ENCODE measurements at regions not wholly inside any gene's neighbourhood (a gene's known extent, or its start where the extent isn't known, plus 50 kb on each side); places are given as distances from the start of the nearest gene placed in this dataset.

DNA sequence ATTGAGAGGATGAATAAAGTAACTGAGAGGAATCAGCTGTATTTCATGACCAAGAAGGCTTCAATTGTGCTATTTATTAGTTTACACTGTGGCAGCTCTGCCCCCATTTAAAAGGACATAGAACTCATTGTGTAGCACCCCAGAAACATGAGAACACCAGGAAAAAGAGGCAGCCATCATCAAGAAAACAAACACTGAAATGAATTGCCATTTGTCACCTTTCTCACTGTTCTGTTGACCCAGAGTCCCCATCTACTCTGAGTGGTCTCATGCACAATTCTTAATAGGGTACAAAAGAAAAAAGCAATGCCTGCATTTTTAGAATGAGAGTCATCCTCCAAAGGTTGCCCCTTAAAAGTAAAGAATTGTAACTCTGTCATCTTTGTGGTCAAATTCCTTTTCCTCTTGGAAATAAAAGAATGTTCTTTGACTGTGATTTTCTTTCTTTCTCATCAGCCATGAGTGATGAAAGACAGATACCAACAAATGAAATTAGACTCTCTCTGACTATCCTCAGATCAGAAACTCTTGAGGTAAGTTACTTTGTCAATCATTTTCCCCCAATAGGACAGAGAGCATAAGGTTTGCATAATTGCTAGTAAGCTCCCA is 1941.9 kb upstream of the PIK3C3 start:
- DNase-seq = no peak

DNA sequence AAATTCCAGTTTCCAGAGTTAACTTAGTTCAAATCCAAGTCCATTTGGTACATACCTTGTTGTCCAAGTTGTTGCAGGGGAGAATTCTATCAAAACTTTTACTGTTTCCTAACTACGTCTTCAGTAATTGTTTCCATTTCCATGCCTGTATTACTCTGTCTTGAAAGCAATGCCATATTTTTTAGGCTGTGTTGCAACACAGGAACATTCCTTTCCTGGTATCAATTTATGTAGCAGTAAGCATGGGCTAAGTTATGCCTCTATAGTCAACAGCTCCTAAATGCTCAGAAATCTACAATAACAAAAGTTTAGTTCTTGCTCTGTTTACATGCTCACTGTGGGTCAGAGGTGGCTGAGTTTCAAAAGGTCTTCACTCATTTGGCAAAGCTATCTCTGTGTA is 1943.8 kb upstream of the PIK3C3 start:
- DNase-seq = no peak

DNA sequence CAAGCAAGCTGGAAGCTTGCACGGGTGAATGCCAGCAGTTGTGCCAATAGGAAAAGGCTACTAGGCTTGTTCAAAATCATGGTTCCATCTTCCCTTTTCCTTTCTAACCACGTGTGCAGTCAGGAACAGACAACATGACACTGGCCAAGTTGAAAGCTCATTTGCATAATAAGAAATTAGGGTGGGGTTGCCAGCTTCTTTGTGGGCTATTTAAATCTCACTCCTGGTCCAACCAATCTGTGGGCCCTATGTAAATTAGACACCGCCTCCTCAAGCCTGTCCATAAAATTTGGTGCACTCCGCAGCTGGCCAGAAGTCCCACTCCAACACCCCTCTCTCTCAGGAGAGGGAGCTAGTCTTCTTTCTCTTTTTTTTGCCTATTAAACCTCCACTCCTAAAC is 1948.4 kb upstream of the PIK3C3 start:
- no peak for DNase-seq

DNA sequence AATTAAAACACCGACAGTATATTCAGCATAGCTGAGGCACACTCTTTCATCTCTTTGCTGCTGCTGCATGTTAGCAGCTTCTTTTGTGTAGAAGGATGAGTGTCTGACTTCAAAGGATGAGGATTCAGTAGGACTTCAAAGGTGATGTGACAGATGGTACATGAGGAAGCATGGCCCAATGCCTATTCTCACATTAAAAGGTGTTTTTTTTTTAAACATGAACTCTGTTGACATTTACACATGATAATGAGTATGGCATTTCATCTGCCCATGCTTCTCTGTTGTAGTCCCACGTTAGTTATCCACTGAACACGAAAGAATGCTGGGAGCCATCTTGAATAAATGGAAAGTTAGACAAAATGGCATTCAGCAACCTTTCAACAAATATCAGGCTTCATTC is 1950.8 kb upstream of the PIK3C3 start:
- no peak for DNase-seq

DNA sequence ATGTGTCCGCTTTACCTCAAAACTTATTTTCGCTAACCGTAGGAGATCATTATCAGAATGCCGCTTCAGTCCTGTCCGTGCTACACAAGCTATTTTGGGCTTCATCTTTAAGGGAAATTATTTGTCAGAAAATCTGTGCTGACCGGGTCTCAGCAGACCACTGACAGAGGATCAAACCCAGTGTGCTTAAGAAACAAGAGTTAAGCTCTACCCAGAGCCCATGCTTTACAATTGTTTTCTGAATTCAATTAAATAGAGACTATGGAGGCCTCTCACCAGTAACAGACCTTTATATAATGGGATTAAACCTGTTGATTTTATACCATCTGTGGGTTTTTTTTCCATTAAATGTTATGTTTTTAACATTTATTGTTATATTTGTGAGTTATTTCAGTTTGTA is 1956.7 kb upstream of the PIK3C3 start:
- DNase-seq = no peak

DNA sequence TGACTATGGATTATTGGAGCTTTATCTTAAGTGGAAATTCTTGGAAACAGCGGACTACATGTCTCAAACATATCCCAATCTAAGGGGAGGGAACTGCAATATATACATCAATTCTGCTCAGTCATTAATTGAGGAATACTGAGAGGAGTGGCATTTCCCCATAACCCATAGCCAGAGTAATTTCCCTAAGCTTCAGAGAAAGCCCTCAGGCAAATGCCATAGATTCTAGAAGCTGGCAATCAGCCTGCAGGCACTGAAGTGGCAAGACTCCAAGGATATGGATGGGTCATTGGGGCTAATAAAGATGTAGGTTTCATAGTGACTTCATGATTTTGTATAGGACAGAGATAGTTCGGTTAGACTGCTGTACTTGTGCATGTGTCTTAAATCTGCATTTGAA is 1960.5 kb upstream of the PIK3C3 start:
- no peak for DNase-seq

DNA sequence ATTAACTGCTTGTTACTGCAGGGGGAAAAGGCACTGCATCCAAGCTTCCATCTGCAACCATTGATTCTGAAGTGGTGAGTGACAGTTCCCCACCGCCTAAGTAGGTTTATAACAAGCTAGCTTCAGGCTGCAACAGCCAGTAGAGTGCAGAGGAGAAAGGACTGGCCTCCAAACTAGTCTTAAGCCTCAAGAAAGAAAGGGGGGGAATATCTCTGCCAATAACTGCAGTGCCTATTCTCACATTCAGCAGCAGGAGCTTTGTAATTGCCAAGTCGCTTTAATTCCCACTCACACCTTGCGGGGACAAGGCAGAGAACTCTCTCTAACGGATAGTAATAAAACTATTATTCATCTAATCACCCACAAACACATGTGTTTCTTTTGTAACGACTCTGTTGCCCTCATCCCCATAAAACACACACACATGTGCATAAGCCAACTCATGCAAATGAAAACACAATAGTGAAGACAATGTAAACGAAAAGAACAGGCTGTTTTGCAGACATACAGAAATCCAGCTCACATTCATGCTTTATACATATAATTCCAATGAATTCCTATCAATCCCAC is 1963.3 kb upstream of the PIK3C3 start:
- no peak for DNase-seq

DNA sequence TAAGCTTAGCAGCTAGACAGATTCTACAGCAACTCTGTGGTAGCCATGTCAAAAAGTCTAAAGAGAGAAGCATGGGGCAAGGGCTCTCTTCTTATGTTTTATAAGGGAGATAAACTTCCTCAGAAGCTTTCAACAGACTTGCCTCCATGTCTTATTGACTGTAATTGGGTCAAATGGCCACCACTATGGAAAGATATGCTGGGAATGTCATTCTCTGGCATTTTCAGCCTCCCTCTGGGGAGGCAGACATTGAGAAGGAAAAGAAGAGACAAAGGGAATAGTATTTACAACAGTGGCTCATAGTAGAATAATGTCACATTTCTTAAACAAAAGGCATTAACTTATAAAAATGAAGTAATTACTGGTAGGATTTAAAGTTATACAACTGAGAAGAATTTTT is 1964.5 kb upstream of the PIK3C3 start:
- no peak for DNase-seq

DNA sequence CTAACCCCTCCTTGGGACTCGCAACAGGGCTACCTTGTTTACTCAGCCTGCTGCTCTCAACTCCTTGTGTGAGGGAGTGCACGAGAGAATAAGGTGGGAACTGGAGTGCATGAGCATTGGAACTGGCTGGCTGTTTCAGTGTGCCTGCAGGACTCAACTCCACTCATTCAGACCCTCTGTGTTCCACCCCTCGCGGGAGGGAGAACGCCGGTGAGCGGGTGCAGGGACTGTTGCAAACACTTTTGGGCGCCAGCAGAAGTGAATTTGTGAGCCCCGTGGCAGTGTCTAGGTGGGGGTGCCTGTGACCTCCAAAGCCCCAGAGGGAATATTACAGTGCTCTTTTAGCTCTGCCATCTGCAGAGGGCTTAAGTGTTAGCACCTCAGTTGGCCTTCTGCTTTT is 1978.3 kb upstream of the PIK3C3 start:
- no peak for DNase-seq

DNA sequence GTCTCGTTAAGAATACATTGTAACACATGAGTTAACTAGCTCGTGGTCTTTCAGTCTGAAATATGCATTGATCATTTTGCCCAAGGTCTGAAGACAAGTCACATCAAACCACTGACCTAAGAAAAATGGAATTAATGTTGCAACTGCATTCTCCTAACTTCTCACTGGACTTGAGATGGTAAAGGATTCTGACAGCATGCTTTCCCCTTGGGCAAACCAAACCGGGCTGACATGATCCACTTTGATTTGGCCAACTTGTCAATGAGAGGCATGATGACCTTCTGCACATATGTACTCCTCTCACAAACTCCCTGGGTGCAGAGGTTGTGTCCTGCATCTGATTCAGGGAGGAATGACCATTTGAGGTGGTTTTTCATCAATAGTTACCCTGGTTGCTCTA is 1982.5 kb upstream of the PIK3C3 start:
- no peak for DNase-seq

DNA sequence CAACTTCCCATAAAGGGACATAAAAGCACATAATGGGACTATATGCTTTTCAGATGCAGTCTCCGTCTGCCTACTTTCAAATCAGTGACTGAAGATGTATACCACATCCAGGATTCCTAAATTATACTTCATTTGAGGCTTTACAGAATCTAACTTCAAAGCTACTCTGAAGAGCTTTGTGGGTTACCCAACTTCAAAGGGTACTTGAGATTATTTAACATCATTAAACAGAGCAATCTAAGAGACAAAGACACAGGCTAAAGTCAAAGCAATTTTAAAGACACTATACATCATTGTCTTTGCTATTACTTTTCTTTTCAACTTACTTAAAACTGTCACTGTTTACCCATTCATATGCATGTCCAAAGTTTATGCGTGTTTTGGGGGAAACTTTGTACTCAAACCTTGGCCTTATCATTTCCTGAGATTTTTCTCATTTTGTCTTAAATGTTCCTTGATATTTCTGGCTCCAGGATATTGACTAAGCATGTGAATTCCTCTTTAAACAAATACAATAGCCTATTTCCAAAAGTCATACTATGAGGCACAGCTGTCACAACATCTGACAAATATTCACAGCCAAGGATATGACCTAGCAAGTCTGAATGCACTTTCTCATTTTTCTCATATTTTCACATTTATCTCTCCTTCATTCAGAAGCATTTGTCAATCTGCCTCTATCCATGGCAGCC is 1985.1 kb upstream of the PIK3C3 start:
- no peak for DNase-seq

DNA sequence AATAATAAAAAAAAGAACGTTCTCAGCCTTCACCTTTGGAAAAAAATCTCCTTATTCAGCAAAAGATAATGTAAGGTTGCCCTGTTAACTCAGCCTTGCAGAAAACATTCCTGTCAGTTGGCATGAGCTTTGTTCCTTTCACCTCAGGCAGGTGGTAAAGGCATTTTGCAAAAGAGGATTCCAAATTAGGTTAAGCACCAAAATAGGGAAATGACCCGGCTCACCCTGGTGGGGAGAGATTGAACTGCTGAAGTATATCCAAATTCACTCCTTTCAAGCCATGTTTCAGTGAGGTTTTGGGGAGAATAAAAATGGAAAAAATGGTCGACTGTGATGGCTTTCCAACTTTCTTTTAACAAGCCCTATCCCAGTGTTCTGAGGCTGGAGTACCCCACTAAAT is 1988.8 kb upstream of the PIK3C3 start:
- DNase-seq = peak; percentile 9

DNA sequence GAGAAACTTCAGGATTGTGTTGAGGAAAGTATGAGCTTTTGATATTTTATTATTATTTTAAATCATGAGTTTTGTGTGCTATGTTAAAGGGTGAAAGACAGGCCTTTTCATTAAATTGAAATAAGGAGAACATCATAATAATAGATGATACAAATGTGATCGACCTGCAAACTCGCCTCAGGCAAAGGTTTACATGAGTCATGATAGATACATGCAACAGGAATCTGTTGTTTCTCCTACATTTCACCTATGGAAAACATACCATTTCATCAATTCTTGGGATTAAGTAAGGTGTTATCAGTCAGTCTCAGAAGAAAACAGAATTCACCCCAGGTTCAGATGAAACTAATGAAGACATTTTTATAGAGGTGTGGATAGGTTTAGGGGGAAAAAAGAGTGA is 1992.5 kb upstream of the PIK3C3 start:
- no peak for DNase-seq

DNA sequence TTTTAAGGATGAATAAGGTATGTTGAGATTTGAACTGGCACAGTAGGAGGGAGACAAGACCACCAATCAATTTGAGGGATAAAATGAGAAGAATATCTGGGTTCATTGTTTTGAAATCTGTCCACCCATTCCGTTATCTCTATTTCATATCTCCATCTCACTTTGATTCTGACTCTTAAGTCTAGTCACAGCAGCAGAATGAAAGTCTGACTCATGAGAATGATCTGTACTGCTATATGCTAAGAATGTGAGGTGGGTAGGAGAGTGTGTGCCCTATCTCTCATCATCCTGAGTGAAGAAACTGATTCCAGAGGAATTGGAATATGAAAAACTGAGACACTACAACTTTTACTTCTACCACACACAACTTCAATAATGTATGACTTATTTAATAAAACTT is 1994.5 kb upstream of the PIK3C3 start:
- no peak for DNase-seq

DNA sequence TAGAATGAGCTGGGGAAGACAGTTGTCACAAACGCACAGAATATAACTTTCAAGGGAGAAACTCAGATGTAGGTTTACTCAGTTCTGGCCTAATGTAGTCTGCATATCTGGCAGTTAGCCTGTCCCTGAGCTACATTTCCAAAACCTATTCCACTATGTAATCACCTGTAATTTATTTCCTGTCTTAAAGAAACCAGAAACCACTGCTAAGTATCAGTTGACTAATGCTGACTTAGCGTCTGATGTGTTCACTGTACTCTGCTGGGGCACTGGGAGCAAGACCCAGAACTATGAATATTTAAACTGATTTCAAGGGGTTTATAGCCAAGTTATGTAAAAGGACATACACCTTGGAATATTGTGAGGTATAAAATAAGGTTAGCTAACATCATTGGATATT is 1995.2 kb upstream of the PIK3C3 start:
- no peak for DNase-seq

DNA sequence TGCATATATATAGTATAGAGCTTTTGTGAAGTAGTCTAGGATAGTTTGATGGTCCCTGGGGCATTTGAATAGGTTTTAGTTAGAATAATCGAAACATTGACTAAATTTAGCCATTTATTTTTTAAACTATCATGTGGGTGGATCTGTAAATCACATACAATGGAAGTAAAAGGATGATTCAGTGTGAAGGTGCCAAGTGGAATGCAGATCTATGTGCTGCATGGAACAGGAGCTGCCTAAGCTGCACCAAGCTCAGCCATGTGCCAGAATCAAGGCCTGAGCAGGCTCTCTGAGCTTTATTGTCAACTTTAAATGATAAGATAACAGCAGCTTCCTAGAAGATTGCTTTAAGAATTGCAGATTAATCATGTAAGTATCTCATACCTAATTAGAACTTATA is 1996.2 kb upstream of the PIK3C3 start:
- DNase-seq = no peak

DNA sequence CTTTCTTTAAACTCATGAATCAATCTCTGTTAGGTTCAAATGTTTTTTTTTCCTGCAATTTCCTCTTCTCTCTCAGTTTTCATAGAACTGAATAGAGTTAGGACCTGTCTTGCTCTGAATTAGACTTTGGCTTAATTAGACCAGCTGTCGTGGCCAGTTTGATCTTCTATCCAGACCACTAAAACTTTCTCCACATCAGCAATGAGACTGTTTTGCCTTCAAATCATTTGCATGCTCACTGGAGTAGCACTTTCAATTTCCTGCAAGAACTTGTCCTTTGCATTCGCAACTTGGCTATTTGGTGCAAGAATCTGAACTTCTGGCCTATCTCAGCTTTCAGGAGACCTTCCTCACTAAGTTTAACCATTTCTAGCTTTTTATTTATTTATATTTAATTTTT is 2002.2 kb upstream of the PIK3C3 start:
- no peak for DNase-seq

DNA sequence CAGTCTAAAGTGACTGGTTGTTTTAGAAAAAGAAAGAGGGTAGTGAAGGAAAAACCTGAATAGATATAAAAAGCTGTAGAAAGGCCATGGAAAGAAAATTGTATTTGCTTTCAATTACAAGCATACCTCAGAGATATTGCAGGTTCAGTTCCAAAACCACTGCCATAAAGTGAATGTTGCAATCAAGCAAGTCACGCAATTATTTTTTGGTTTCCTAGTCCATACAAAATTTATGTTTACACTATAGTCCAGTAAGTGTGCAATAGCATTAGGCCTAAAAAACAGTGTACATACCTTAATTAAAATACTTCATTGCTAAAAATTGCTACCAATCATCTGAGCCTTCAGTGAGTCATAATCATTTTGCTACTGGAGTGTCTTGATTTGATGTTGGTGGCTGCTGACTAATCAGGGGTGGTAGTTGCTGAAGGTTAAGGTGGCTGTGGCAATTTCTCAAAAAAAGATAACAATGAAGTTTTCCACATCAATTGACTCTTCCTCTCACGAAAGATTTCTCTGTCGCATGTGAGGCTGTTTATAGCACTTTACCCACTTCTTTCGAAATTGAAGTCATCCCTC is 2003.8 kb upstream of the PIK3C3 start:
- no peak for DNase-seq

DNA sequence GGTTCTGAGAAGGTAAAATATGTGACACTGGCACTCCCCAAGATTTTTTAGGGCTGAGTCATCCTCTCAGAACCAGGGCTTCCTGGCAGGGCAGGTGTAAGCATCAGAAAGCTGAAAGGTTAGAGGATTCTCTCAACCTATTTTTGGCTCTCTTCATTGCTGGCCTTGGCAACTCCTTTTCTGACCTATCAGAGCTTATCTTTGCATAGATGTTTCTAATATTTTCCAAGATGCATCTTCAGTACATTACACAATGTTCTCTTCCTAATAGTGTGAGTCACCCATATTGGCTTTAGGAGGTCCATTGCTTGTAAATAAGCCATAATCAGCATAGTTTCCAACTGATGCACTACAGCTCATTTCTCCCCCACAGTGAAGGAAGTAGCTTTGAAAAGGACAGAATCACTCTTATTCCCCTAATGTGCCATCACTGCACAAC is 2008.4 kb upstream of the PIK3C3 start:
- no peak for DNase-seq

DNA sequence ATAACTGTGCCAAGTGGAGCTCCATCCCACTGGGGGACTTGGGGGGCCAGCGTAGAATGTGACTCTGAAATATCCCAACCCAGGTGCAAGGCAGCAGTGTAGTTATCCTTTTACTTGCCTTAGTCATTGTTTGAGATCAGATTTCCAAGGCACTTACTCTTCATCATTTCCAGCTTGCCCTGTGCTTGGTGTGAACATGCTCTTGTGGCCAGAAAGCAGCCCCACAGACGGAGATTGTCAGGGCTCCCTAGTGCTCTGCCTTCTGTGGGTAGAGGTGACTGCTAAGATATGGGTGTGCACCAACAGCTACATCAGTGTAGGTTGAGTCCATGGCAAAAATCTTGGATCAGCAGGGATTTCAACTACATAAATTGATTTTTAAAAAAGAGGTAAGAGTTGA is 2010.0 kb upstream of the PIK3C3 start:
- DNase-seq = no peak

DNA sequence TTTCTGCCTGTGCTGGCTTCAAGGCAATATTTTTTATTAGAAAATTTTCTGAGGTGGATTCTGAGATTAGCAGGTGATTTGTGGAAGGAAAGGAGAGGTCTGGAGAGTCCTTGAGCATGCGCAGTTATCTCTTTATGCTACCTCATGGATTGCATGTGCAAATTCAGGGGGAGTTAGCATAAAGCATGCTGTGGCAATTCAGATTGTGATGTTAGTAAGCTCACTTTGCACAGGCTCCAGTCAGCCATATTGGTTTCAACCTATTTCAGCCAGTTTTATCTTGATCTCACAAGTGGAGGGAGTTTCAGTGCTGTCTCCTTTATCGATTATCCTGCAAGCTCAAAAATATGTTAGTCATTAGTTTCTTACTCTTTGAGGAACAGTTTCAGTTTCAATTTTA is 2012.3 kb upstream of the PIK3C3 start:
- no peak for DNase-seq

DNA sequence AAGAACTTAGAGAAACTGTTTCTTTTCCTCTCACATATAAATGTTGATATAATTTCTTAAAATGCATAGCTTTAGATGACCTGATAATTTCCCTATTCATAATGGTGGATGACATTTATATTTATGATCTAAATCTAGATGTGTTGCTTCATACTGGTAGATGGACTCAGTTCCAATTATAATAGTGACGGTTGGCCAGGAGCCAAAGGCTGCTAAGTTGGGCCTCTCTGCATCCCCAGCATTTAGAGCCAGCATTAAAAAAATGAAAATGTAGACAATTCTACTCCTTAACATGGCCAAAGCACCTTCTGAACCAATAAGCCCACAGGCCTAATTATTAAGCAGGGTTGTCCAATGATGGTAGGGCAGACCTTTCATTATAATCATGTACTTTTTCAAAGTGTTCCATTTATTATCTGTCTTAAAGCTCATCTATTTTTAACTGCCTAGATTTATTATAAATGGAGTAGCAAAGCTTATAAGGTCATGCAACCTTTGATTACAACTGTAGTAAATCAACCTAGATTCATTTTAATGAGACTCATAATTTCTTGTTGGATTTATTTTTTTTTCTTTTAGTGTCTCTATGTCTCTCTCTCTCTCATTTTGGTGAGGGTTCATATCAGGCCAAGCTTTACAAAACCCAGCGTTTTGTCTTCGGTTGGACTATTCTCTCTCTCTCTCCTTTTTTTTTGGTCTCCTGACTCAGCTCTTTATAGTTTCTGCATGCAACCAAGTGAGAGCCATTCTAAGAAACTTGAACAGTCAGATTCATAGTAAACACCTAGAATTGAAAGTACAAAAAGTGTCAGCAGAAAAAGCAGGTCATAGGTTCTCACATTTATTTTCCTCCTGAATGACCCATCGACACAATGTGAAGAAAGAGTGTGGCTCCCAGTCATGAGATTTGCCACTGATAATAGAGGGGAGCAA is 2016.1 kb upstream of the PIK3C3 start:
- DNase-seq = no peak

DNA sequence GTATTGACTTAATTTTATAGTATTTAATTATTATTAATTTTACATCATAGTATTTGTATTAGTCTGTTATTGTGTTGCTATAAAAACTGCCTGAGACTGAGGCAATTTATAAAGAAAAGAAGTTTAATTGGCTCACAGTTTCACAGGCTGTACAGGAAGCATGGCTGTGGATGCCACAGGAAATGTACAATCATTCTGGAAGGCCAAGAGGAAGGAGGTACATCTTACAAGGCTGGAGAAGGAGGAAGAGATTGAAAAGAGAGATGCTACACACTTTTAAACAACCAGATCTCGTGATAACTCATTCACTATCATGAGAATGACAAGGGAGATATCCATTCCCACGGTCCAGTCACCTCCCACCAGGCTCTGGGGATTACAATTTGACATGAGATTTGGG is 2019.4 kb upstream of the PIK3C3 start:
- no peak for DNase-seq

Data from hematopoietic multipotent progenitor cell treated with erythropoietin and hydrocortisone succinate and interleukin-3 and kit ligand, for 8 days (in vitro differentiated cells).